GM23248 (cell line): ENCODE measurements at regions not wholly inside any gene's neighbourhood (a gene's known extent, or its start where the extent isn't known, plus 50 kb on each side); places are given as distances from the start of the nearest gene placed in this dataset.

ENCODE experiments used
- DNase-seq: peaks from one replicate; pipeline ENCODE4 v3.0.0-alpha.2; 2015
- H2AFZ ChIP-seq: fragments of 200-600 bp; sonication (generic); 2 replicates; pipeline ENCODE4 v1.6.1; 2016; ENCODE audit warnings: antibody characterized with exemption
- H3F3A ChIP-seq: fragments of 200-600 bp; sonication (generic); 2 replicates; pipeline ENCODE4 v1.6.1; 2016; ENCODE audit warnings: mild to moderate bottlenecking, antibody characterized with exemption, mixed run types; ENCODE audit not compliant: insufficient read depth
- H3K27ac ChIP-seq: fragments of 200-600 bp; sonication (generic); 2 replicates; pipeline ENCODE4 v1.5.1; 2016; ENCODE audit warnings: mild to moderate bottlenecking
- H3K27me3 ChIP-seq: fragments of 200-600 bp; sonication (generic); replicated peaks from 2 replicates; pipeline ENCODE4 v1.6.1; 2016; ENCODE audit warnings: mild to moderate bottlenecking; ENCODE audit not compliant: insufficient read depth
- H3K36me3 ChIP-seq: fragments of 200-600 bp; sonication (generic); 2 replicates; pipeline ENCODE4 v1.6.1; 2016; ENCODE audit warnings: low read depth, mild to moderate bottlenecking
- H3K4me1 ChIP-seq: fragments of 200-600 bp; sonication (generic); 2 replicates; pipeline ENCODE4 v1.6.1; 2016; ENCODE audit warnings: mild to moderate bottlenecking; ENCODE audit not compliant: insufficient read depth
- H3K4me2 ChIP-seq: fragments of 200-600 bp; sonication (generic); one replicate; pipeline ENCODE4 v1.6.1; 2016; ENCODE audit warnings: mild to moderate bottlenecking; ENCODE audit not compliant: unreplicated experiment
- H3K4me3 ChIP-seq: fragments of 200-600 bp; sonication (generic); 2 replicates; pipeline ENCODE4 v1.5.1; 2016; ENCODE audit warnings: mild to moderate bottlenecking
- H3K79me2 ChIP-seq: fragments of 200-600 bp; sonication (generic); 2 replicates; pipeline ENCODE4 v1.6.1; 2016; ENCODE audit warnings: mild to moderate bottlenecking; ENCODE audit not compliant: insufficient read depth
- H3K9ac ChIP-seq: fragments of 200-600 bp; sonication (generic); 2 replicates; pipeline ENCODE4 v1.6.1; 2016; ENCODE audit warnings: mild to moderate bottlenecking
- H3K9me2 ChIP-seq: fragments of 200-600 bp; sonication (generic); 2 replicates; pipeline ENCODE4 v1.6.1; 2016; ENCODE audit warnings: mixed run types, mild to moderate bottlenecking, moderate library complexity; ENCODE audit not compliant: insufficient read depth
- H3K9me3 ChIP-seq: fragments of 200-600 bp; sonication (generic); one replicate; pipeline ENCODE4 v1.6.1; 2017; ENCODE audit warnings: low read depth
- H4K20me1 ChIP-seq: fragments of 200-600 bp; sonication (generic); 2 replicates; pipeline ENCODE4 v1.6.0; 2016; ENCODE audit not compliant: insufficient read depth
- EZH2 ChIP-seq: fragments of 200-600 bp; sonication (generic); IDR thresholded peaks from 2 replicates; pipeline ENCODE4 v1.6.1; 2018; ENCODE audit warnings: antibody characterized with exemption, mild to moderate bottlenecking; ENCODE audit not compliant: insufficient read depth, poor library complexity, severe bottlenecking
- EZH2phosphoT487 ChIP-seq: fragments of 200-600 bp; sonication (generic); IDR thresholded peaks from 2 replicates; pipeline ENCODE4 v1.6.1; 2018; ENCODE audit warnings: antibody characterized with exemption, moderate library complexity, mild to moderate bottlenecking, low read depth; ENCODE audit not compliant: insufficient read depth
- WGBS, 2 experiments: methylation state at CpG; one replicate each; pipeline ENCODE4 v1.1.6; 2015 to 2017; ENCODE audit warnings: low lambda C conversion rate in 2 of 2, low coverage in 1 of 2; ENCODE audit errors: missing lambda C conversion rate in 2 of 2; 5-methylcytosine and 5-hydroxymethylcytosine counted together
- in situ Hi-C: fragments of 300-500 bp; cut with MboI; formaldehyde crosslinking; loops from 2 replicates; pipeline ENCODE4 v1.15.0; 2020

GRCh38 chr6:159342146-159342545 lies 172.9 kb downstream of the FNDC1 start:
- WGBS, 2 experiments, result 6 to 17% methylated on average over 2 of the region's 2 CpGs
- no peaks in the 10 kb centered on the region for H3K36me3 ChIP-seq

GRCh38 chr6:159334068-159334467 lies 164.9 kb downstream of the FNDC1 start:
- Histone ChIP-seq H3K9ac (no peak overlapping the region), H3F3A (no peaks in the 10 kb centered on the region), H3K79me2 (no peaks in the 10 kb centered on the region), H3K4me2 (no peak overlapping the region), H3K27ac (no peak overlapping the region), H3K4me3 (no peak overlapping the region), H3K4me1 (no peaks in the 10 kb centered on the region), H3K9me3 (no peaks in the 10 kb centered on the region), H4K20me1 (no peaks in the 10 kb centered on the region), H2AFZ (no peak overlapping the region), H3K9me2 (no peaks in the 10 kb centered on the region), H3K27me3 (no peaks in the 10 kb centered on the region), H3K36me3 (no peaks in the 10 kb centered on the region)
- no peak for DNase-seq
- in situ Hi-C loops, result no loop called here
- TF ChIP-seq EZH2phosphoT487 (no peak), EZH2 (no peak)
- 10 to 36% methylated on average over 1 of the region's 1 CpG for WGBS, 2 experiments

More at GRCh38 chr6:159342146-159342545, 172.9 kb downstream of the FNDC1 start:
- no peak overlapping the region for H3K9ac ChIP-seq
- H3K4me3 ChIP-seq, result no peak overlapping the region
- TF ChIP-seq EZH2phosphoT487, result no peak
- TF ChIP-seq EZH2, result no peak
- no peaks in the 10 kb centered on the region for H3K4me1 ChIP-seq
- H2AFZ ChIP-seq, result no peak overlapping the region
- no peak overlapping the region for H3K4me2 ChIP-seq
- no peaks in the 10 kb centered on the region for H3K79me2 ChIP-seq
- no peaks in the 10 kb centered on the region for H3K9me2 ChIP-seq
- H3K27me3 ChIP-seq, result no peaks in the 10 kb centered on the region
- no peaks in the 10 kb centered on the region for H4K20me1 ChIP-seq
- DNase-seq, result no peak
- no peak overlapping the region for H3K27ac ChIP-seq
- H3K9me3 ChIP-seq, result peaks cover 4% of the 10 kb centered on the region
- no peaks in the 10 kb centered on the region for H3F3A ChIP-seq
- in situ Hi-C loops, result no loop called here

- Histone ChIP-seq H3K36me3 (no peaks in the 10 kb centered on the region), H4K20me1 (no peaks in the 10 kb centered on the region), H3K9me2 (no peaks in the 10 kb centered on the region), H3K4me3 (no peak overlapping the region), H3K27ac (no peak overlapping the region), H3K27me3 (no peaks in the 10 kb centered on the region), H3F3A (no peaks in the 10 kb centered on the region), H2AFZ (no peak overlapping the region), H3K9me3 (no peaks in the 10 kb centered on the region), H3K4me1 (no peaks in the 10 kb centered on the region), H3K4me2 (no peak overlapping the region), H3K79me2 (no peaks in the 10 kb centered on the region), H3K9ac (no peak overlapping the region)
- in situ Hi-C loops, result no loop called here
- WGBS, 2 experiments, result 15 to 17% methylated on average over 2 of the region's 2 CpGs
- no peak for DNase-seq
- TF ChIP-seq EZH2phosphoT487, result no peak
These were observed 162.3 kb downstream of the FNDC1 start for GRCh38 chr6:159331451-159331850.

GRCh38 chr6:159329081-159329480 lies 159.9 kb downstream of the FNDC1 start:
- Histone ChIP-seq H3F3A (no peaks in the 10 kb centered on the region), H3K9me3 (no peaks in the 10 kb centered on the region), H3K36me3 (no peaks in the 10 kb centered on the region), H3K27me3 (no peaks in the 10 kb centered on the region), H3K4me2 (no peak overlapping the region), H3K9me2 (no peaks in the 10 kb centered on the region), H3K9ac (no peak overlapping the region), H3K79me2 (no peaks in the 10 kb centered on the region), H3K27ac (no peak overlapping the region), H4K20me1 (no peaks in the 10 kb centered on the region), H2AFZ (no peak overlapping the region), H3K4me1 (no peaks in the 10 kb centered on the region), H3K4me3 (no peak overlapping the region)
- in situ Hi-C loops, result no loop called here
- no peak for DNase-seq
- TF ChIP-seq EZH2 (no peak), EZH2phosphoT487 (no peak)
- WGBS, 2 experiments, result 36 to 46% methylated on average over 4 of the region's 4 CpGs

- no peak for TF ChIP-seq EZH2phosphoT487
- no peak for TF ChIP-seq EZH2
- Histone ChIP-seq H3K4me1 (no peaks in the 10 kb centered on the region), H4K20me1 (no peaks in the 10 kb centered on the region), H3K4me3 (no peak overlapping the region), H3K27ac (no peak overlapping the region), H3K36me3 (no peaks in the 10 kb centered on the region), H3K27me3 (no peaks in the 10 kb centered on the region), H3K79me2 (no peaks in the 10 kb centered on the region), H3F3A (no peaks in the 10 kb centered on the region), H3K4me2 (no peak overlapping the region), H3K9me2 (no peaks in the 10 kb centered on the region), H3K9ac (no peak overlapping the region), H3K9me3 (no peaks in the 10 kb centered on the region), H2AFZ (no peak overlapping the region)
- WGBS, 2 experiments, result 28 to 46% methylated on average over 3 of the region's 3 CpGs
- in situ Hi-C loops, result no loop called here
- DNase-seq, result no peak
These were observed 158.9 kb downstream of the FNDC1 start for GRCh38 chr6:159328052-159328451.
